Gastroesophageal sphincter (tissue), 4 donors: ENCODE measurements at regions not wholly inside any gene's neighbourhood (a gene's known extent, or its start where the extent isn't known, plus 50 kb on each side); places are given as distances from the start of the nearest gene placed in this dataset.

ENCODE experiments used
- ATAC-seq: fragments of 150-250 bp; one replicate; pipeline ENCODE4 v1.9.1; 2016; ENCODE audit warnings: mild to moderate bottlenecking, moderate library complexity
- H3K27ac ChIP-seq, 4 donors: fragments of 200-600 bp; sonication (generic) in 3 of 4; 1 replicate in 3 of 4; 2 replicates in 1 of 4; pipeline ENCODE4 v1.5.1; 2016 to 2019
- H3K27me3 ChIP-seq: fragments of 200-600 bp; sonication (generic); one replicate; pipeline ENCODE4 v1.5.1; 2019
- H3K36me3 ChIP-seq, 2 donors: fragments of 200-600 bp; sonication (generic); one replicate each; pipeline ENCODE4 v1.5.1; 2019; ENCODE audit warnings: control low read depth in 1 of 2
- H3K4me1 ChIP-seq, 3 donors: fragments of 200-600 bp; sonication (generic); 1 replicate in 2 of 3; 2 replicates in 1 of 3; pipeline ENCODE4 v1.5.1; 2016 to 2019; ENCODE audit warnings: control low read depth in 2 of 3
- H3K4me3 ChIP-seq, 2 donors: fragments of 200-600 bp; sonication (generic); one replicate each; pipeline ENCODE4 v1.5.1; 2019; ENCODE audit warnings: mild to moderate bottlenecking in 1 of 2, moderate library complexity in 1 of 2
- H3K9me3 ChIP-seq, 3 donors: fragments of 200-600 bp; sonication (generic); one replicate each; pipeline ENCODE4 v1.5.1; 2017 to 2019; ENCODE audit warnings: control low read depth in 2 of 3
- EP300 ChIP-seq: sonication (generic); formaldehyde crosslinking; IDR thresholded peaks from one replicate; pipeline ENCODE4 v1.6.1; 2017; ENCODE audit warnings: antibody characterized with exemption, mild to moderate bottlenecking
- POLR2A ChIP-seq, 2 donors: fragments of 450-650 bp; IDR thresholded peaks; one replicate each; pipeline ENCODE4 v1.6.1; 2017; ENCODE audit warnings: antibody characterized with exemption in 2 of 2, mild to moderate bottlenecking in 2 of 2, moderate library complexity in 1 of 2
- POLR2AphosphoS5 ChIP-seq: sonication (generic); formaldehyde crosslinking; IDR thresholded peaks from one replicate; pipeline ENCODE4 v1.6.1; 2017; ENCODE audit warnings: antibody characterized with exemption
- WGBS, 2 donors: methylation state at CpG; one replicate each; pipeline ENCODE4 v1.1.5; 2018; ENCODE audit warnings: low coverage in 1 of 2; 5-methylcytosine and 5-hydroxymethylcytosine counted together
- TF ChIP-seq, protein P1 (sequence below), 4 experiments: fragments of 200-600 bp in 2 of 4; fragments of 450-650 bp in 2 of 4; sonication (generic) in 1 of 4; IDR thresholded peaks; one replicate each; pipeline ENCODE4 v1.5.1; 2017 to 2019; ENCODE audit warnings: antibody characterized with exemption in 4 of 4, mild to moderate bottlenecking in 2 of 4, moderate library complexity in 2 of 4

- Histone ChIP-seq H3K9me3 (no peaks in the 10 kb centered on the region), H3K36me3 (no peaks in the 10 kb centered on the region), H3K4me3 (no peak overlapping the region), H3K27me3 (no peaks in the 10 kb centered on the region), H3K4me1 (no peaks in the 10 kb centered on the region), H3K27ac (no peak overlapping the region)
- TF ChIP-seq POLR2A (IDR thresholded peaks at IDR 0.05) (no peak), EP300 (no peak), POLR2AphosphoS5 (no peak)
- TF ChIP-seq, protein P1, sequence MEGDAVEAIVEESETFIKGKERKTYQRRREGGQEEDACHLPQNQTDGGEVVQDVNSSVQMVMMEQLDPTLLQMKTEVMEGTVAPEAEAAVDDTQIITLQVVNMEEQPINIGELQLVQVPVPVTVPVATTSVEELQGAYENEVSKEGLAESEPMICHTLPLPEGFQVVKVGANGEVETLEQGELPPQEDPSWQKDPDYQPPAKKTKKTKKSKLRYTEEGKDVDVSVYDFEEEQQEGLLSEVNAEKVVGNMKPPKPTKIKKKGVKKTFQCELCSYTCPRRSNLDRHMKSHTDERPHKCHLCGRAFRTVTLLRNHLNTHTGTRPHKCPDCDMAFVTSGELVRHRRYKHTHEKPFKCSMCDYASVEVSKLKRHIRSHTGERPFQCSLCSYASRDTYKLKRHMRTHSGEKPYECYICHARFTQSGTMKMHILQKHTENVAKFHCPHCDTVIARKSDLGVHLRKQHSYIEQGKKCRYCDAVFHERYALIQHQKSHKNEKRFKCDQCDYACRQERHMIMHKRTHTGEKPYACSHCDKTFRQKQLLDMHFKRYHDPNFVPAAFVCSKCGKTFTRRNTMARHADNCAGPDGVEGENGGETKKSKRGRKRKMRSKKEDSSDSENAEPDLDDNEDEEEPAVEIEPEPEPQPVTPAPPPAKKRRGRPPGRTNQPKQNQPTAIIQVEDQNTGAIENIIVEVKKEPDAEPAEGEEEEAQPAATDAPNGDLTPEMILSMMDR (IDR thresholded peaks at IDR 0.05) = no peak
- ATAC-seq = no peak
- WGBS, 2 donors = 48 to 50% methylated on average over 2 to 3 of the region's 5 CpGs
Measured at GRCh38 chr18:35770376-35771014, 189.0 kb downstream of the GALNT1 start.

DNA sequence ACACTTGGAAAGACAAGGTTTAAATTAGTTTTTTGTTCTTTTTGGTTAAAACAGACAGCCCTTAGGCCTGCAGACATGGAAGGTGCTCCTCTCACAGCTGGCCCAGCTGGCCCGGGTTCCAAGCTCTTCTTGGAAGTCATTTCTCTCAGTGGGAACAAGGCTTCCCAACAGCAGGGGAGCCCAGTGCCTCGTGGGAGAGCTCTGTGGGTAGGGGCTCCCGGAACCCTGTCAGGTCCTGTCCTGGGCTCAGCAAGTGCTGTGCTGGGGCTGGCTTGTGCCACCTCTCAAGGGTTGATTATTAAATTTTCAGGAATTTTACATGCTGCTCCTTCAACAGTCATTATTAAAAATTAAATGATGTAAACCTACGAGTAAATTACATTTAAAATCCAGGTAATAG is 189.6 kb downstream of the GALNT1 start:
- Histone ChIP-seq H3K36me3 (no peaks in the 10 kb centered on the region), H3K4me1 (no peaks in the 10 kb centered on the region), H3K27ac (no peak overlapping the region), H3K4me3 (no peak overlapping the region), H3K27me3 (no peaks in the 10 kb centered on the region), H3K9me3 (no peaks in the 10 kb centered on the region)
- TF ChIP-seq EP300 (no peak), POLR2AphosphoS5 (no peak), POLR2A (IDR thresholded peaks at IDR 0.05) (no peak)
- TF ChIP-seq, protein P1 (IDR thresholded peaks at IDR 0.05) = no peak
- ATAC-seq = no peak
- 77 to 100% methylated on average over 1 to 2 of the region's 4 CpGs for WGBS, 2 donors

DNA sequence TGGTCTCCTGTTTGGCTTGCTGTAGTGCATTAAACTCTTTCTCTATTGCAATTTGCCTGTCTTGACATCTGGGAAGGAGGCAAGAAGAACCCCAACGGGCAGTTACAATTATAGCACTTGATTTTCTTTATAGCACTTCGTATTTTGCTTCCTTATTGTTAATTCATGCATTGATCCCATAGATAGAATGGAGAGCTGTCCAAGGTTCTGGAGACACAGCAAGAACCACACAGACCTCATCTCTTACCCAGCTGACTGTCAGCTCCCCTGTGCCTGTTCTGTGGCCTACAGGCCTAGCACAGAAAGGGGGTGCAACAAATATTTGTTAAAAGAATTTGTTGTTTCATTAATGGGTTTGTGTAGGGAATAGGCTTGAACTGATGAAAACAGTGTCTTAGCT is 194.3 kb downstream of the GALNT1 start:
- Histone ChIP-seq H3K9me3 (no peaks in the 10 kb centered on the region), H3K4me3 (no peak overlapping the region), H3K4me1 (no peaks in the 10 kb centered on the region), H3K27me3 (no peaks in the 10 kb centered on the region), H3K27ac (no peak overlapping the region), H3K36me3 (no peaks in the 10 kb centered on the region)
- ATAC-seq = no peak
- TF ChIP-seq POLR2A (IDR thresholded peaks at IDR 0.05) (no peak), EP300 (no peak), POLR2AphosphoS5 (no peak)
- TF ChIP-seq, protein P1 (IDR thresholded peaks at IDR 0.05) = no peak
- WGBS, 2 donors = 35 to 47% methylated on average over 2 of the region's 2 CpGs

GRCh38 chr18:35776473-35776872 is 194.9 kb downstream of the GALNT1 start:
- no peak for ATAC-seq
- TF ChIP-seq POLR2AphosphoS5 = no peak
- TF ChIP-seq, protein P1 (IDR thresholded peaks at IDR 0.05) = no peak
- no peak for TF ChIP-seq POLR2A (IDR thresholded peaks at IDR 0.05)
- no peaks in the 10 kb centered on the region for H3K36me3 ChIP-seq
- no peaks in the 10 kb centered on the region for H3K9me3 ChIP-seq
- no peaks in the 10 kb centered on the region for H3K27me3 ChIP-seq
- H3K27ac ChIP-seq = no peak overlapping the region
- H3K4me3 ChIP-seq = no peak overlapping the region
- H3K4me1 ChIP-seq = no peaks in the 10 kb centered on the region
- 91 to 100% methylated on average over 2 of the region's 2 CpGs for WGBS, 2 donors

GRCh38 chr18:35777039-35777438 is 195.4 kb upstream of the RMP24 start:
- Histone ChIP-seq H3K4me3 (no peak overlapping the region), H3K27ac (no peak overlapping the region), H3K27me3 (no peaks in the 10 kb centered on the region), H3K4me1 (no peaks in the 10 kb centered on the region), H3K9me3 (no peaks in the 10 kb centered on the region), H3K36me3 (no peaks in the 10 kb centered on the region)
- WGBS, 2 donors = 78 to 81% methylated on average over 1 to 4 of the region's 4 CpGs
- TF ChIP-seq POLR2AphosphoS5 (no peak), EP300 (no peak), POLR2A (IDR thresholded peaks at IDR 0.05) (no peak)
- TF ChIP-seq, protein P1 (IDR thresholded peaks at IDR 0.05) = no peak
- ATAC-seq = no peak
